ENCODE measurements at regions not wholly inside any gene's neighbourhood (a gene's known extent, or its start where the extent isn't known, plus 50 kb on each side); places are given as distances from the start of the nearest gene placed in this dataset.

DNA sequence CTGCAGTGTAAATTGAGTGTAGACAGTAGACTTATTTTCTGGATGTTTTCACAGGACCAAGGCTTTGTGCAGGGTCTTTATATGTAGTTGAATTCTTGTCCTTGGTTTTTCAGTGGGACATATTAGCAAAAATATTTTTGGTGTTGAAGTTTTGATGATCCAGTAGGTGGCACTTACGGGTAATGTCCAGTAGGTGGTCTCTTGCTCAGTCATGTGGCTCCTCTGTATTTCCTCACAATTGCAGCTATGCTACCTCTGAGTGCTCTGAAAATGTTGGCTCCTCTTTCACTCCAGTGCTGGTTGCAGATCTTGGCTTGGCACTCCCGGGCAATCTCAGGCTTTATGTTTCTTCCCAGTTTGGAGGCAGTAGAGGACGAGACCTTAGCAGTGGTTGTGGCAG, 419.8 kb upstream of the AMOT start:
- Histone ChIP-seq H3K4me3 (no peak overlapping the region), H3K9me3 (no peaks in the 10 kb centered on the region), H3K27me3 (no peaks in the 10 kb centered on the region), H3K4me1 (no peaks in the 10 kb centered on the region), H3K27ac (no peak overlapping the region), H3K36me3 (no peaks in the 10 kb centered on the region)
- TF ChIP-seq POLR2AphosphoS5 (IDR thresholded peaks at IDR 0.05) (no peak), CTCF (IDR thresholded peaks at IDR 0.05) (no peak), EP300 (IDR thresholded peaks at IDR 0.05) (no peak), POLR2A (IDR thresholded peaks at IDR 0.05) (no peak)
- WGBS, 2 donors (ENCODE audit: low coverage in 1 of 2), result 71% methylated on average over 1 of the region's 3 CpGs; no CpG with 5 or more reads in 1 of the 2 donors
- ATAC-seq, result no peak

DNA sequence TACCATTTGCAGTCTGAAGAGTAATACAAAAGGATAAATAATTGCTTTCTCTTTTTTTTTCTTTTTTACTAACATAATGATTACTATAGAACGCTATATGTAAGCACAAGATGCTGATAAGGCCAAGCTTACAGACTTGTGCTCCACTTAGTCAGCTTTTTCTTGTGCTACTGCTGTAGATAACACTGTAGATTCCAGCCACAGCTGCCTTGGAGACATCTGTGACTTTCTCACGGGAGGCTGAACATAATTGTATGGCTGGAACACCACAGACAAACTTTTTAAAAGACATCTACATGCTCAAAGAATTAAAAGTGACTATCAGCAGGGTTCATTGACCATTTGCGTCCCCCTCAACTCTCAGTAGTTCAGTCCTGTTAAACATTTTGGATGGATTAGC, 381.7 kb upstream of the AMOT start:
- Histone ChIP-seq H3K27me3 (no peaks in the 10 kb centered on the region), H3K4me3 (no peak overlapping the region), H3K27ac (no peak overlapping the region), H3K36me3 (no peaks in the 10 kb centered on the region), H3K9me3 (no peaks in the 10 kb centered on the region), H3K4me1 (no peaks in the 10 kb centered on the region)
- TF ChIP-seq POLR2A (IDR thresholded peaks at IDR 0.05) (no peak), CTCF (IDR thresholded peaks at IDR 0.05) (no peak), POLR2AphosphoS5 (IDR thresholded peaks at IDR 0.05) (no peak), EP300 (IDR thresholded peaks at IDR 0.05) (no peak)
- no peak for ATAC-seq
- WGBS, 2 donors (ENCODE audit: low coverage in 1 of 2), result 50 to 65% methylated on average over 2 of the region's 3 CpGs

DNA sequence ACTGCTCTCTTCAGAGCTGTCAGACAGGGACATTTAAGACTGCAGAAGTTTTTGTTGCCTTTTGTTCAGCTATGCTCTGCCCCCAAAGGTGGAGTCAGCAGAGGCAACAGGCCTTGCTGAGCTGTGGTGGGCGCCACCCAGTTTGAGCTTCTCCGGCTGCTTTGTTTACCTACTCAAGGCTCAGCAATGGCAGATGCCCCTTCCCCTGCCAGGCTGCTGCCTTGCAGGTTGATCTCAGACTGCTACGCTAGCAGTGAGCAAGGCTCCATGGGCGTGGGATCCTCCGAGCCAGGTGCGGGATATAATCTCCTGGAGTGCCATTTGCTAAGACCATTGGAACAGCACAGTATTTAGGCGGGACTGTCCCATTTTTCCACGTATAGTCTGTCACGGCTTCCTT, 371.4 kb upstream of the AMOT start:
- no peak overlapping the region for H3K4me3 ChIP-seq
- no peak overlapping the region for H3K27ac ChIP-seq
- no peaks in the 10 kb centered on the region for H3K36me3 ChIP-seq
- H3K4me1 ChIP-seq, result no peaks in the 10 kb centered on the region
- no peak for ATAC-seq
- no peaks in the 10 kb centered on the region for H3K9me3 ChIP-seq
- WGBS, 2 donors (ENCODE audit: low coverage in 1 of 2), result no CpG with 5 or more reads among the region's 9 CpGs
- H3K27me3 ChIP-seq, result no peaks in the 10 kb centered on the region
- TF ChIP-seq POLR2AphosphoS5 (IDR thresholded peaks at IDR 0.05) (no peak), EP300 (IDR thresholded peaks at IDR 0.05) (no peak), CTCF (IDR thresholded peaks at IDR 0.05) (no peak)

DNA sequence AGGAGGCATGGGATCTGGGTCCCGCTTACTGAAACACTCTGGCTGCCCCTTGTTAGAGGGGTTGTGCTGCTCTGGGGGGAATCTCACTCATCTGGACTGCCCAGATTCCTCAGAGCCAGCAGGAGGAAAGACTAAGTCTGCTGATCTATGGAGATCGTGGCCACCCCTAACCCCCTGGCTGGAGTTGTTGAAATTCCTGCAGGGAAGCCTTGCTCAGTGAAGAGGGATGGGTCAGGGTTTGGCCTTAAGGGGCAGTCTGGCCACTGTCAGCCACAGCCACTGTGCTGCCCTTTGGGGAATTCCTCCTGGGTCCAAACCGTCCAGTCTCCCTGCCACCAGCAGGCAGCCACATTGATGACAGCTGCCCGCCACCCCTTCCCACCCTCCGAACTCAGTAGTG, 362.0 kb upstream of the AMOT start:
- Histone ChIP-seq H3K27me3 (no peaks in the 10 kb centered on the region), H3K4me1 (no peaks in the 10 kb centered on the region), H3K9me3 (no peaks in the 10 kb centered on the region), H3K4me3 (no peak overlapping the region), H3K36me3 (no peaks in the 10 kb centered on the region), H3K27ac (no peak overlapping the region)
- ATAC-seq, result no peak
- 100% methylated on average over 1 of the region's 5 CpGs; no CpG with 5 or more reads in 1 of the 2 donors for WGBS, 2 donors (ENCODE audit: low coverage in 1 of 2)
- TF ChIP-seq POLR2AphosphoS5 (IDR thresholded peaks at IDR 0.05), result no peak
- no peak for TF ChIP-seq POLR2A (IDR thresholded peaks at IDR 0.05)
- TF ChIP-seq EP300 (IDR thresholded peaks at IDR 0.05), result no peak
- TF ChIP-seq CTCF (IDR thresholded peaks at IDR 0.05), result no peak

GRCh38 chrX:113195949-113196348, 355.3 kb upstream of the AMOT start:
- WGBS, 2 donors (ENCODE audit: low coverage in 1 of 2), result 46 to 50% methylated on average over 2 to 3 of the region's 3 CpGs
- Histone ChIP-seq H3K4me3 (no peak overlapping the region), H3K36me3 (no peaks in the 10 kb centered on the region), H3K9me3 (no peaks in the 10 kb centered on the region), H3K27me3 (no peaks in the 10 kb centered on the region), H3K27ac (no peak overlapping the region), H3K4me1 (no peaks in the 10 kb centered on the region)
- no peak for TF ChIP-seq POLR2AphosphoS5 (IDR thresholded peaks at IDR 0.05)
- no peak for TF ChIP-seq CTCF (IDR thresholded peaks at IDR 0.05)
- TF ChIP-seq POLR2A (IDR thresholded peaks at IDR 0.05), result no peak
- no peak for TF ChIP-seq EP300 (IDR thresholded peaks at IDR 0.05)
- no peak for ATAC-seq

Data from gastroesophageal sphincter (tissue), 4 donors.